Stimulated activated CD4-positive, alpha-beta T cell treated with anti-CD3 and anti-CD28 coated beads, Interleukin-4, amount 100 ng/mL, for 24 hours (primary cell): ENCODE measurements at regions not wholly inside any gene's neighbourhood (a gene's known extent, or its start where the extent isn't known, plus 50 kb on each side); places are given as distances from the start of the nearest gene placed in this dataset.

Experiments used
- DNase-seq: peaks from one replicate; pipeline ENCODE4 v3.0.0-alpha.2; 2020

DNA sequence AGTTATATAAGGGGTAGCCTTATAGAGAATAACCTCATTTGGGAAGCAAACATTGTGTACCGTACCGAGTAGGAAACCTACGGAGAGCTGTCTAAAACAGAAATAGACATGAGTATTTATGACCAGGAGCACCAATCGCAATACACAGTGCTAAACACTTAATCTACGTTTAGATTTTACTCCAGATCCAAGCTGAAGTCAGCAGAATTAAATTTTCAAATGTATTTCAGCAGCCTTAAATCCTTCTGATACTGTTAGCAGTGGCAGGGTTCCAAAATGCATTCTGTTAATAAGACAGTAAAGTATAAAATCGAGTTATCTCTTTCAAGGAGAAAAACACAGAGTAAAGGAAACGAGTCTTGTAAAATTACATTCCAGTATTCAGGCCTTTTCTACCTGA is 118.1 kb upstream of the ZNF521 start:
- DNase-seq = no peak

DNA sequence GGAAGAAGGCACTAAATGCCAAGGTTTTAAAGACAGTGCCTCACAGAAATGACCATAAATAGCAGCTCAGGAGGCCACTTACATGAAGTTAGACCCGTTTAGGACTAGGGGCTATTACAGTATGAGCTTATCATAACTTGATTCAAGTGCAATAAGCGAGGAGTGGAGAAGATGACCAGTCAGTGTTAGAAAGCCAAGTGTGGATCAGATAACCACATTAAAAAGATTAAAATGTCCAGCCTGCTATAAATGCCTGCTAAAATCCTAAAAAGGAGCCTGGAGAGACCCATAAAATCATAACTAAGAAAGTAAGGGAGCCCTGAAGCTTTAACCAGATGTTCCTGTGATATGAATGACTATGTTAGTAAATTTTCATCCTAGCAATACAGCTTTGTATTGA is 117.5 kb upstream of the ZNF521 start:
- DNase-seq = no peak

DNA sequence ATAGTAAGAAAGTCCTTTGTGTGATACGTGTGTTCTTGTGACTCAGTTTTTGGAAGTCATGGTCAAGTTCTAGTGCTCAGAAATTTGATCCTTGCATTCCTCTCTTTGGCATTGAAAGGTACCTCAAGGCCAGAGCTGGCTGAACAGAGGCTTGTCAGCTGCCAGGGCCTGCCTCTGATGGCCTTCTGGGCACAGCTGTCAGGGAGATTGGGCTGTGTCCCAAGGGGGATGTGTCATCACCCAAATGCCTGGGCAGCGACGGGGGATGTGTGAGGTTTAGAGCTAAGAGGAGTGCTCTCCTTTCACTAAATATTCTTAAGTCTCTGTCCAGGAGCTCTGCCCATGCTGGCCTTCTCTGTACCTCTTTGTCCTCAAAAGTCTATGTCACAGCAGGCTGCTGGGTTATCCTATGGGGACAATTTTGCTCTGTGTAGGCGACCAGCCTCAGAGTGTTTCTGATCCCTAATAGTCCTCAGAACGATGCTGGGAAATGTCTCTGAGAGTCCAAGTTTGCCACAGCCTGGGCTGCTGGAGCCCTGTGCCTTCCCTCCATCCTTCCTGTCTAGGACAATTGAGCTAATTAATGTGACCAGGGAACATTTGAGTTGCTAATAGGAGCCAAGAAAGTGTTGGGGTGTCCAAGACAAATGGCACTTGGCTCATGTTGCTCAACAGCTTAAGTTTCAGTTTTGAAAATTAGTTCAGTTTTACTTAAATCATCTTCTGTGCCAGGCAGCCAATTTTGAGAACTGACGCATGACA is 115.4 kb upstream of the ZNF521 start:
- DNase-seq = no peak

DNA sequence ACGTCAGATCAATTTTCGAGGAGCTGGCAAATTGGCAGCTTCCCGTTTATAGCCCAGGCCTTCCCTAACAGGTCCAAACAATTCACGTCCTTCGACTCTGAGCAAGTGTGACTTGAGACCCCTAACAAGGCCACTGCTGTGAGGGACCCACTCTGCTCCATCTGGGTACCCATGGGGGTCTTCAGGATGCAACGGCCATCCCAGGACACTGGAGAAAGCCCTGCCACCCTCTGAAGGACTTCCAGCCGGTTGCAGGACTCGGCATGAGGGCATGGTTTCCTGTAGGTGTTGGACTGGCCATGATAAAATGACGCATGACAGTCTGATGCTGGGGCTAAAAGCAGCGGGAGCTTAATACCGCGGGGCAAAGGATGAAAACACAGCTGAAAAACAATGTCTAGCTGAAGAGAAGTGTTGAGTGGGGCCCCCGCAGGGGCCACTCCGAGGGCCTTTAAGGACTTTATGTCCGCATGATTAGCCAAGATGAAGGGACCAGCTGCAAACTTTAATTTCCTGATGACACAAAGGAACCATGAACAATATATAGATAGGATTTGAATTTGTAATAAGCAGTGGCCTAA is 113.3 kb upstream of the ZNF521 start:
- DNase-seq = no peak

DNA sequence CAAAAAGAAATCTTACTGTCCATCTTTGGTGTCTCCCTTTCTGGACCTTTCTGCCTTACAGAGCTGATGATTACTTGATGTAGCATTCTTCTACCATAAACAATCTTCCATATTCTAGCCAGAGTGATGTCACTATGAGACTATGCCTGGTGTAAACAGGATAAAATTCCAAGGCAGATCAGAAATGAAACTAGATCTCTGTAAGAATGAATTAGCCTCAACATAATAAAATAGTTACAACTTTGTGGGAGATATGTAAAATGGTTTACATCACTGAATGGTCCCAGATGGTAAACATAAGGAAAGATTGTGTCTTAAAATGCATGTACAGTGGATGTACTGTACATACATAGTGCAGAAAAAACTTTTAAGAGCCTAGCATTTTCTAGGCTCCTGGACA is 112.3 kb upstream of the ZNF521 start:
- DNase-seq = no peak

DNA sequence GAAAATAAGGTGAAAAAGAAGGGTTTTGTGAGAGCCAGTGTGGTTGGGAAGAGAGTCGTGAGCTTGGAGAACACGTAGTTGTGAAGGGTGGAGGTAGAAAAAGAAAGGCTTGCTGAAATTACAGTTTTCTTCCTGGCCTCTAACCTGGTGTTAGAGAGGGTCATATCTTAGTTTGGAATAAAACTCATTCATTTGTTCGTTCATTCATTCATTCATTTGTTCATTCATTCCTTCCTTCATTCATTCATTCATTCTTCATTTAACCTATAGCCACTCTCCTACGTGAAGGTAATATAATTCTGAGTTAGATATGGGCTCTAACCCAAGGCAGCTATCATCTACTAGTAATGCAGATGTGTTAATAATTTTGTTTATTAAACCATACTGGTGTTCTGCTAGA is 111.8 kb upstream of the ZNF521 start:
- DNase-seq = no peak

DNA sequence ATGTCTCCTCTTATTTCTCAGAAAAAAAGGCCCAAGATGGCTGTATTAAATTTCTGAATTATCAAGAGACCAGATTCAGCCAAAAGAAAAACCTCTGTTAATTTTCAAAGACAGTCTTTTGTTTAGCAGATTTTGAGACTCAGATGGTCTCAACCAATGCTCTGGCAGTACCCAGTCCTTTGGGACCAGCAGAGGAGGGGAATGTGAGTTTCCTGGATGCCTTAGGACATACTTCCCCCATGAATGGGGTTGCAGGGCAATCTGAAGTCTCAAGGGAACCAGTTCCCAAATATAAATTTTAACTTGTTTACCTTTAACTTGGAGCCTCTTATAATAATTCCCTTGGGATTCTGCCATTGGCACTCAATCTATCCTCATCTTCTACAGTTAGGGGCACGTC is 107.8 kb upstream of the ZNF521 start:
- DNase-seq = no peak

DNA sequence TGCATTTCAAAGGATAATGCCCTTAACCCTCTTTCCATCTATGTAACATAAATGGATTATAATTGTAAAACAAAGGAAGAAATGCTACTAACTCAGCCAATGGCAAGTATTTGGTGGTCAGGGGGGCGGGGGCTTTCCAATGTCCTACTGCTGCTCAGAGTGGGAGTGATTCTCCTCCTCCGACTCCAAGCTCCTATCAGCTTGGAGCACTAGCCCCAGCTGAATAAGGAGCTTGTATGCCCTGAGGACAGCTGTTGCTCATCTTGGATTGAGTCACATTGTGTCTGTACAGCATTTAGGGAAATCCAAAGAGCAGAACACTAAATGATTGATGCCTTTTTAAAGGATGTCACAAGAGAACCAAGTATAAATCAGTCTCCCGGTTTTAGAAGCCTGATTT is 105.6 kb upstream of the ZNF521 start:
- no peak for DNase-seq

DNA sequence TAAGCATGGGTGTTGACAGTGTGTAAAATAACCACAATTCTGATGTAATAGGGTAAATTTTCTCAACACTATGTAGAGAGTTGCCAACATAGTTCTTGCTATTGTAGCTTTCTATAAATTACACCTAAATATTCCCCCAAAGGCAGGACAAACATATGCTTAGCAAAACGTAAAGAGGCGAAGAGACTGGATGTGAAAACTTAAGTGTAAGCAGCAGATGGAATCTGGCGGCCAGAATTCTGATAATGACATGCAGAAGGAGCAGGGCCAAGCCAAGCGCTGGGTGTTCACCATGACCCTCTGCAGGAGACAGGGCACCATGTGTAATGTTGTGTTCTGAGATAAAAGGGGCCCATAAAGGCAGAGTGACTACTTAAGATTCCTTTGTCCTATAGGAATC is 105.2 kb upstream of the ZNF521 start:
- DNase-seq = no peak

DNA sequence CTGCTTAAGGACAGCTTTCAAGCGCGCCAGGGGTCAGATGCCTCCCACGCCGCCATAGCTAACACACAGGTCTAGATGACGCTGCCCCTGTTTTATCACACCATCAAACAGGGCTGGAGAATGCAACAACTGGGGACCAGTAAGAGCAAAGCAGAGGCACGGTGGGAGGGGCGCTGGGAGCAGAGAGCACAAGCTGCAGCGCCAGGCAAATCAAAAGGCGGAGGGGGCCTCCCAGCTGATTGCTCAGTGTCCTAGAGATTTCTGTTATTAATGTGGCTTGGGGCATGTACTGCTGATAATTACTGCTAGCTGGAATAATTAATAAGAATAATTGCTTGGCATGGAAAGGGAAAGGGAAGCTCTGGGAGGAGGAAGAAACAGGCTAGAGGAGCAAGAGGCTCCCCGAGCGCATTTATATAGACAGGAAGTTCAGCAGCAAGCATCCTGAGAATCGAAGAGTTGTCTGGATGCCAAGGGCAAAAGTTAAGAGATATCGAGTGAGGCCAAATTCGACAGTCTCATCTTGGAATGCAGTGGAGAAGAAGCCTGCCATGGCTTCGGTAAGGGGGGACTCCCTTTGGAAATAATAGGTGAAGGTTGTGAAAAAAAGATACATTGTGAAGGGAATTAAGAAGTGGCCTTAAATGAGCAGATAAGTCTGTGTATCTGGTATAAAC is 104.5 kb upstream of the ZNF521 start:
- no peak for DNase-seq

DNA sequence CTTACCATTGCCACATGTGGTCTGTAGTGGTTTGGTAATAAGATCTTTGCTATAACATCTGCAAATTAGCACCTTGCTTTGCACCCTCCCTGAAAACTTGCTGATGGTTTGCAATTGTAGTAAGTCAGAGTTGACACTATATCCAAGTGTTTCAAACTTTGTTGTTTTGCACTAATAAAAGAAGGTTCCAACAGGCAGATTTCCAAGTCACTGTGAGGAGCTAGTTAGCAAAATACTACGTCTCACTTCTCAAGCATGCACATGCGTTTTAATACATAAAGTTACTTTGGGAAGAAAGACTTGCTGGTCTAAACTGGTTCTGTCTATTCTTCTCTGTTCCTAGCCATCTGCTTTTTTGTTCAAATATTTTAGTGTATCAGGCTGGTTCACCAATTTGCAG is 103.7 kb upstream of the ZNF521 start:
- DNase-seq = no peak

DNA sequence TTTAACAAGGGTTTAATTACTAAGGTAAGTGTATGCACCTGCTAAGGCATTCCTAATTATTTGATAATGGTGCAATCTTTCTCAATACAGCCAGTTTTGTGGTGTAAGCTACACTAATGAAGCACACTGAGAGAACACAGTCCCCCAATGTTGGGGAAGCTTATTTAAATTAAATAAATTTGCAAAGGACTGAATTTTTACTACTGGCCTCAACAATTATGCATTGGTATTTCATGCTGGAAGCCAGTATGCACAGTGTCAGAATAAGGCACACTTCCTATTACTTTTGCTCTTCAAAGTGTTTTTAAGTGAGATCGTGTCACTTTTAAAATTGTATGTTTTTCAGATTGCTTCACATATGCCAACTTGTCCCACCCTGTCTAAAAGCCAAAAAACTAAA is 103.2 kb upstream of the ZNF521 start:
- no peak for DNase-seq

DNA sequence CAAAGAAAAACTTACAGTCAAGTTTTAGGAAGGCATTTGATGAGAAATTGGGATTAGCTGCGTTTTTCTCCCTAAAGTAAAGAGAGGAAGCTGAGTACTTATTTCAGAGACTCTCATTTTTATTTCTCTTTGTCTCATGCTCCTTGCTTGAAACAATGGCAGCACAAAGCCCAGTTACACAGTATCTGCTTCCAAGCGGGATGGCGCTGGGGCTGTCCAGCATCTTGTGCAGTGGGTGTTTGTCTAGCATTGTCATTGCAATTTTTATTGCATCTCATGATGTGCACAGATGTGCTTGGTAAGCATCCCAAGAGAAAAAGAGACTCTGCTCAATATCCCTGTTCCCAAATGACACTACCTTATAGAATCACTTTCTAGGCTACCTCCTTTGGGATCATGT is 102.8 kb upstream of the ZNF521 start:
- no peak for DNase-seq

DNA sequence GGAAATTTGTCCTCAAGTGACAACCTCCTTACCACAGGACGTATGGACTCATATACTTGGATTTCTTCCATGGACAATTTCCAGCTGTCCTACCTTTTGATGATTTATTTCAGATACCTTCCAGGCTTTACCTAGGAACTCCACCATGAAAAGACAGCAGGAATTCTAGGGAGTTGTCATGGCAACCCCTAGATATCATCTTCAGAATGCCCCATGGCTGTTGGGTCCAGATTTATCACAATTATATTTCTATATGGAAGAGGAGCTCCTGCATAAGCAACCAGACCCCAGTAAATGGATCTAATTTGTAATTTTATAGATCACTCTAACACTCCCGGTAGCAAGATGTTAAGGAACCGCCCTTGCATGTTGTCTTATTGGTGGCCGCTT is 102.3 kb upstream of the ZNF521 start:
- DNase-seq = no peak

DNA sequence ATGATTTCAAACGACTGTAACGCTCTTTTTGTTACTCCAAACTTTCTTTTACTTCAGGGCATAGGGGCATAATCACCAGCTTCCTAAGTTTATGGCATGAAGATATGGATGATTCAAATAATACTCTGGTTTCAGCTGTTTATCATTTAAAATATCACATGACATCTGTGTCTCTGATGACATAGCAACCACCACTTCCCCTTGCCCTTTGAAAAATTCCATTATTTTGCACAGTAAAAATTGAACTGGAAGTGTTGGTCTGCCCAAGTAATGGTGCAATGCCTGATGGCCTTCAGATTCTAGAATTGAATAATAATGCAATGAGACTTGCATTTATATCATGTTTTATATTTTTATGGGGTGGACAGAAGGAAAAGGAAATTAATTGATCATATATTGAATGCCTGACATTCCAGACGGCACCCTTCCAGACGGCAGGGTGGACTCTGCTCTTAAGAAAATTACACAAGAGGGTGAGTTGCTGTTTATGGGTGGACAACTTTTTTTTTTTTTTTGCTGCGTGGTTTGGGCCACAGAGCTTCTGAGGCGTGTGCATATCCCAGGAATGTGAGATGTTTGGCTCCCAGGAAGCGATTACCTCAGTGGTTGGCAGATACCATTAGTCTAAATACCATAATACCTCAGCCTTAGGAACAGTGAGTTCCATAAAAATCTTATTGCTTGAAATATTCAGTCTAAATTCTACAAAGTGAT is 101.7 kb upstream of the ZNF521 start:
- DNase-seq = no peak

DNA sequence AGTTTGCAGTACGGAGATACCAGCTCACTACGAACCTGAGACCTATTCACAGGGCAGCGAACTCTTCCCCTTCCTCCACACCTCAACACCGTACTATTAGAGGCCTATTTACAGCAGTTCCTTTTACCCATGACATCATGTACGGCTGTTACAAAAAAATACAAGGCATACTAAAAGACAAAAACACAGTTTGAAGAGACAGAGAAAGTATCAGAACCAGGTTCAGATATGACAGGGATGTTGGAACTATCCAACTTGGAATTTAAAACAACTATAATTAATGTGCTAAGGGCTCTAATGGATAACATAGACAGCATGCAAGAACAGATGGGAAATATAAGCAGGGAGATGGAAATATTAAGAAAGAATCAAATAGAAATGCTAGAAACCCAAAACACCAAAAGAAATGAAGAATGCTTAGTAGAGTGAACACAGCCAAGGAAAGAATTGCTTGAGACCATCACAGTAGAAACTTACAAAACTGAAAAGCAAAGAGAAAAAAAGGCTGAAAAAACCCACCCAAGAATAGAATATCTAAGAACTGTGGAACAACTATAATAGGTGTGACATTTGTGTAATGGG is 99.2 kb upstream of the ZNF521 start:
- no peak for DNase-seq

DNA sequence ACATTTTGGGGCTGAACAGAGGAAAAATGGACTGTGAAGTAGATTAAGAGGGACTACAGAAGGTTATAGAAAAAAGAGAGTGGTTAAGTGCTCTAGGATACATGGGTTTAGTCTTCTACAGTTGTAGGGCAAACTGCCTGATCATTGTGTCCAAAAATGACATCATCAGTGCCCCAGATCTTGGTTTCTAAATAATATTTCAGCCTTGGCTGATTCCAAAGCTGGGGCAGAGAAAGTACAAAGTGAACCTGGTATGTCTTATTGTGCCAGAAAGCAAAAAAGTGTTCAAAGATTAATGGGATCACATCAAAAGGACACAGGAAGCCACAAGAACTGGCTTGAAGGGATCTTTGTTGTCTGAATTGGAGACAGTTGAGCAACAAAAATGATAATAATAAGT is 97.1 kb upstream of the ZNF521 start:
- DNase-seq = no peak

DNA sequence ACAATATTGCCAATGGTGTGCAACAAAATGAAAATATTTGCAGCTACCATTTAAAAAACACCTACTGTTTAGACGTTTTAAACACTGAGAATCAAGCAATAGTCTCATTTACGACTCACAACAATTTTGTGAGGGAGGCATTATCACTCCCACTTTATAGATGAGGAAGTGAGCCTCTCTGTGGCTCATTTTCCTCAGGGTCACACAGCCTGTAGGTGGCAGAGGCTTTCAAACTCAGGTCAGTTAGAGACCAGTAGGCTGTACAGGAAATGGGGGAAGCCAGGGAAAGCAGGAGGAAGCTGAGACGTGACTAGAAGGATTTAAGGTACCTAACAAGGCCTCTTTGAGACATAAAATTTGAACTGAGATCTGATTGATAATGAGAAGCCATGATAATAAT is 95.0 kb upstream of the ZNF521 start:
- no peak for DNase-seq

DNA sequence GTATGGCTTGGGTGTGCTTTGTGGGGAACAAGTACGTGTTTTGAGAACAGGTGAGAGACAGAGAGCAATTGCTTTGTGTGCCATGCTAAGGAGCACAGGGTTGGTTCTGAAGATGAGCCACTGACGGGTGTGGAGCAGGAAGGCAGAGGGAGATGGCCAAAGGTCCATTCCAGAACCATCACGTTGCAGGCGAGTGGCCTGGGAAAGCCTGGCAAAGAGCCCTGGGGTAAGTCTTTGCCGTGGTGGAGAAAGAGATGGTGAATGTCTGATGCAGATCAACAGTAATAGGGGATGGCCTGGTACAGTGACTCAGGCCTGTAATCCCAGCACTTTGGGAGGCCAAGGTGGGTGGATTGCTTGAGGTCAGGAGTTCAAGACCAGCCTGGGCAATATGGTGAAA is 93.5 kb upstream of the ZNF521 start:
- no peak for DNase-seq

DNA sequence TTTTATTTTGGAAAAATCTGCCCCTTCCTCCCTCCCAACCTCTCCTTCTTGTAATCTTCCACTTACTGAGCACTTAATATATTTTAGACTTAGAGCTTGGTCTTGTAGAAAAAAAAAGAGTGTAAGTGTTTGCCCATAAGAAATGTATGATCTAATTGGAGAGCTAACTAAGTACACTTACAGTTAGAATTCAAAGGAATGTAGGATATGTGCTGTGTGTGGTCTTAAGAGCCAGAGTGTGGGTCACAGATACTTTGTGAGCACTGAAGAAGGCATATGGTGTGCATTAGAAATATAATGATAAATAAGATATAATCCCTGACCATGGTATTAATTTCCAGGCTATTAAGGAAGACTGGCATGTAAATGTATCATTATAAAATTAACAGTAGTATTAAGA is 91.8 kb upstream of the ZNF521 start:
- no peak for DNase-seq

DNA sequence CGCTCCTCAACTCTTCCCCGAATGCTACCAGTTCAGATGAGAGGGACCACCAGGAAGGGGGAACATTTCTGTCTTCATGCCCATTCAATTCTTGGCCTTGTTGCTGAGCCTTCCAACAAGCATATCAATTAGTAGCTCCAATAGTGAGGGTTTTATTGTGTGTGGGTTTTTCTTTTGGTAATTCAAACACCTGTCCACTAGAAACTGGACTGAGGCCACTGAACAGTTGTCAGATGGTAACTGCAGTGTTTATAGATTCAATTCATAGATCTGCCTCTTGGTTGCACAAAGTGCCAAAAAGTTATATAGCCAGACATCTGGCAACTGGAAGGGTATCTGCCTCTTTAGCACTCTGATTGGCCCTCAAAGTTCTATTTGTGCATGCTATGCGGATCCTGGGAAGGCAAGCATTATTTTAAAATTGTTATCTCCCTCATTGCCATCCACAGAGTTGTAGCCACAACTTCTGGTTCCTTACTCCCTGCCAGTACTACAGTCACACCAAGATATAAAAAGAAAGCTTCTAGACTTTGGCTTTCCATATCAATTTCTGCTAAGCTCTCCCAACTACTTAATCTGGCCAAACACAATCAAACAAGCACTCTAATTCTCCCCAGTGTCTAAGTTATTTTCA is 83.3 kb upstream of the ZNF521 start:
- DNase-seq = no peak

DNA sequence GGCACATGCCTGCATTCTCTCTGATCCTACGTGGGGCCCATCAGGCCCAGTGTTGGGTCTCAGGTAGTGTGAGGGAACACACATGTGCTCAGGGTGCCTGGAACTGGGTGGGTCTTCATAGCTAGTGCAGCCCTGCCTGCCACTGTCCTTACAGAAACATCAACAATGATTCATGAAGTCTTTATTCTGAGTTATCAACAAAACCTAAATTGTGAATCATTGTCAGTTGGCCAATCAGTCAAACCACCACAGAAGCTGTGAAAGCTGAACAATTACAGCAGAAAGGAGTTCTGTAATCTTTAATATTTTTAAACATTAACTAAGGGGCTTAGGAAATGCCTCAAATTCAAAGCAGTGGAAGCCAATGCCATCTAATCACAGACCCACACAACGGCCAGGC is 82.8 kb upstream of the ZNF521 start:
- DNase-seq = no peak

DNA sequence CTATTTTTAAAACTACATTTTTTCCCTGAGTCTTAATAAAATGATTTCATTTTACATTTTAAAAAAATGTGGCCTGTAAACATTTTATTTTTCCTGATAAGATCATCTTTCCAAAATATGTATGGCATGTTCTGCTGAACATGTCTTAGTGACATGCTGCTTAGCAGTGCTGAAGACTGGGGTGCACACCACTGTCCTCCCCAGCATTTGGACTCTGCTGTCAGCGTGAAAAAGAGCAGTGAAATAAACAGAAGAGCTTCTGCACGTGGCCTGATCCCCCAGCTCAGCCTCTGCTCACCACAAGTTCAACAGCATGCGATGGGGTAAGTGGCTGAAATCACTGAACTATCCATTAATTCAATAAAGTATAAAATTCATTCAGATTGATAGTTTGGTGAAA is 81.6 kb upstream of the ZNF521 start:
- DNase-seq = no peak
